ENCODE measurements at regions not wholly inside any gene's neighbourhood (a gene's known extent, or its start where the extent isn't known, plus 50 kb on each side); places are given as distances from the start of the nearest gene placed in this dataset.
A peak's percentile ranks its signal among the peaks of the same experiment; 100 is the strongest.

DNA sequence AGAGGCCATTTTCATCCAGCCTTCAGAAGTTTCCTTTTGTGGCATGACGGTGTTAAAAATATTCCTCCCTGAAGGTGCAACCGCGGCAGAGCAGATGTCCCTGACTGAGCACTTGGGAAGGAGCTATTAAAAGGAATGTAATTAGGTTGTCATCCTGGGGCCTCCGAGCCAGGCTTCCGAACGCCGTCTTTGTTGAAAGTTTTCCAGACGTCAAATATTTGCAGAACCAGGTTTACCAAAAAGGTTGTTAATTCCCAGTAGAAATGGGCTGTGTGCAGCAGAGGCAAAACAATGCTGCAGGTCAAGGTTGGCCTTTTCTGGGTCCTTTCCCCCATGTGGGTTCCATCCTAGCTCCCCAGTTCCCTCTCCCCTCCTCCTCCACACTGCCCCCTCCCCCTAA, 88.8 kb upstream of the CALM2 start:
- DNase-seq = no peak

DNA sequence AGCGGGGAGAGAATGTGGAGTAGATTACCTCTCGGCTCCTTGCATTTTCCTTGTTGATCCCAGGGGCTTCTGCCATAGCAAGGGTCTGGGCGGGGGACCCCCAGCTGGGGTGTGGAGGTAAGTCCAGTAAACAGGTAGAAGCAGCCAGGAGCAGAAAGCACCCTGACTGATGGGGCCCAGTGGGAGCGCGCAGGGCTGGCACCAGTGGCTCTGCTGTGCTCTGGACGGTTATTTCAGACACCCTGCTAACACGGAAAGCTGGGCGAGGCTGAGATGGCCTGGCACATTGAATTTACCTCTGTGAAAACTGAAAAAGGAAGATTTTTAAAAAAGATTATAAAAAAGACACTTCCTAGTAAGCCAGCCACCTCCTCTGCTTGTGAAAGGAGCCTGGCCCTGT, 88.4 kb upstream of the CALM2 start:
- DNase-seq = no peak

DNA sequence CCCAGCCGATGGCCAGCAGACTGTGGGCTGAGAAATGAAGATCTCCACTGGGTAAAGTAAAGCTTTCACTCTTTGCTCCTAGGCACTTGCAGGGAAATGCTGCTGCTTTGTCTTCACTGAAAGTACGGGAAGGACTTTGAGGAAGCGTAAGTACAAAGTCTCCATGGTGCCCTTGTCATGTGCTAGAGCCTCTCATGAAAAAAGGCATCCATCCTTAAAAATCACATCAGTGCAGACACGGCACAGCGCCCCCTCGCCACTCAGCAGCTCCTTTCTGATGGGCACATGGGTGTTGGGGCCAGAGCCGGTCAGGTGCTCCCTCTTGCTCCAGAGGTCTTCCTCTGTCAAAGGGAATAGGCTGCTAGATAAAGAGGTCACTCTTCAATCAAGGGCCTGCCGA, 87.8 kb upstream of the CALM2 start:
- peak; percentile 16 to 58 for DNase-seq

DNA sequence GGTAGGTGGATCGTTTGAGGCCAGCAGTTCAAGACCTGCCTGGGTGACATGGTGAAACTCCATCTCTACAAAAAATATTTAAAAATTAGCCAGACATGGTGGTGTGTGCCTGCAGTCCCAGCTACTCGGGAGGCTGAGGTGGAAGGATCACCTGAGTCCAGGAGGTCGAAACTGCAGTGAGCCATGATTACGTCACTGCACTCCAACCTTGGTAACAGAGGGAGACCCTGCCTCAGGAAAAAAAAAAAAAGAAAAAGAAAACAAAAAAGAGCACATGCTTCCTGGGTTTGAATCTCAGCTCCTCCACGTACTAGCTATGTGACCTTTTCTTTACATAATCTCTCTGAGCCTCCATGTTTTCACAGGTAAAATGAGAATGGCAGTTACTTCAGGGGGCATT, 86.3 kb upstream of the CALM2 start:
- no peak for DNase-seq

DNA sequence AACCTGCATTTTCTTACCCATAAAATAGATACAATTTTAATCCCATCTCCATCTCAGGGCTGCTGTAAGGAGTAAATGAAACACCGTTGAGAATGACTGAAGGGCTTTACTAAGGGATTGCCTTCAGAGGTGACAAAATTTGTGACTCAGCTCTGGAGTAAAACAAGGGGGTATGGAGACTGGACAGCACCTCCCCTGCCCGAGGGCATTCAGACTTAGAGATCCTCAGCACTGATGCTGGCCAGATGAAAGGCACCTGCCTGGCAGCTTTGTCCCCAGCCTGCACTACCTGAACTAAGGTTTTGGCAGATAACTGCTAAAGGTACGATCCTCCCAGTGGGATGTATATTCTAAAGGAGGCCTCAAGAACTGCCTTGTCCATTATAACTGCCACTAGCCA, 84.7 kb upstream of the CALM2 start:
- DNase-seq = no peak

DNA sequence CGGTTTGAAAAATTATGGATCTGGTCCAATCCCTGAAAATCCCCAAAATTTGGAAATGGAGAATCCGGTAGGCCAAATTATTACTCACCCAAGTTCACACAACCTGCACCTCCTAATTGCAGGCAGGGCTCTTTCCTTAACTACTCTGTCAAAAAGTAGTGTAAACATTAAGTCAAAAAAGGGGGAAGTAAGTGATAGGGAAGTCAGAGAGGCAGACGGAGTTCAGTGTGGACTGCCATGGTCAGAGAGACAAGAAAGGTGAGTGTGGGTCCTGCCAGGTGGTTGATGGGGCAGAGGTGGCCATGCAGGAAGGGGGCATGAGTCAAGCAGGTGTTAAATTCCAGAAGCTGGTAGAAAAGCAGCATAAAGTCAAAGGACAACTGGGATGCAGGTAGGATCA, 83.5 kb upstream of the CALM2 start:
- no peak for DNase-seq

DNA sequence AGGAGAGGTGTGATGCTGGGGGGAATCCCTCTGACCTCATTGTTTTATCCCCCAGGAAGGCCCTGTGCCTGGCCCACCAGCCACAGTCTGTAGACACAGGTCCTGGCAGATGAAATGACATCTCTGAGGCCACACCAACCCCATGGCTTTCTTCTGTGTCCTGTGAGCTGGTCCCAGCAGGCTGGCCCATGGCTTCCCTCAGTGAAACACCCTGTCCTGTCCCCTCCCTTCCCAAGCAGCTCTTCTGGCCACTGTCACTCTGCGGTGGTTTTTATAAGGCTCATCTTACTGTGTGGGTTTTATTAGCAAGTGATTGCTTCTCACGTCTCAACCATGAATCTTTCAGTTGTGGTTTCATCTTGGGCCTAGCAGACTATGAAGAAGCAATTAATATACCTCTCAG, 81.6 kb upstream of the CALM2 start:
- no peak for DNase-seq

DNA sequence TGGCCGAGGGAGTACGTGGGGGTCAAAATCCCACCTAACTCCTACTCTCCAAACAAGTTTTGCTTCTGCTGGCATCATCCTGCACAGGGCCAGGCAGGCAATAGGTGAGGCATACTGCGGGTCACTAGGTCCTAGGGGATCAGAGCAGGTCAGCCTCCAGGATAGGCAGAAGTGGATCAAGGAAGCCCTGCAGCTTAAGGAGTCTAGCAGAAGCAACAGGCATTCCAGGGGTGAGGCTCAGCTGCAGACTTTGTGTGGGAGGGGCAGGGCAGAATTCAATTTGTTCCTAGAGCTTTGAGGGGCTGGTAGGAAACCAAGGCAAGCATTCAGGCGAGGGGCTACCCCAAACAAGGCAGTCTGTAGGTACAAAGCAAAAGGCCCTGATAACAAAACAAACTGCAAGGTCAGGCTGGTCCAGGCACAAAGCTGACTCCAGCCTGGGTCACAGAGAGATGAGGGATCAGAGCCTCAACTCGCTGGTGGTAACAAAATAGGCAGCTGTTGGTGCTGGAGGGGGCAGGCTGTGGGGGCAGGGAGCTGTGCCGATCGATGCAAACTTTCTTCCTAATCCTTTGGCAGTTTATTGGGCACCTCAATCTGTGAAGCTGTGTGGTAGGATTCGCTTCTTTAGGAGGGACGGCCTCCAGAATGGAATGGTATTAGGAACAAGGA, 80.2 kb upstream of the CALM2 start:
- no peak for DNase-seq

DNA sequence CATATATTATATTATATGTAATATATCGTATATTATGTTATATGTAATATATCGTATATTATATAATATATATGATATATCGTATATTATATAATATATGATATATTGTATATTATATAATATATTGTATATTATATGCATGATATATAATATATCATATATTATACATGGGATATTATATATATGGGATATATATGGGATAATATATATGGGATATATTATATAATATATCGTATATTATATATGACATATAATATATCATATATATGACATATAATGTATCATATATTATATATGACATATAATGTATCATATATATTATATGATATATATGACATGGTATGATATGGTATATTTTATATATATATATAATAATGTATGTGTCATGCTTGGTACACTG, 79.5 kb upstream of the CALM2 start:
- DNase-seq = no peak

DNA sequence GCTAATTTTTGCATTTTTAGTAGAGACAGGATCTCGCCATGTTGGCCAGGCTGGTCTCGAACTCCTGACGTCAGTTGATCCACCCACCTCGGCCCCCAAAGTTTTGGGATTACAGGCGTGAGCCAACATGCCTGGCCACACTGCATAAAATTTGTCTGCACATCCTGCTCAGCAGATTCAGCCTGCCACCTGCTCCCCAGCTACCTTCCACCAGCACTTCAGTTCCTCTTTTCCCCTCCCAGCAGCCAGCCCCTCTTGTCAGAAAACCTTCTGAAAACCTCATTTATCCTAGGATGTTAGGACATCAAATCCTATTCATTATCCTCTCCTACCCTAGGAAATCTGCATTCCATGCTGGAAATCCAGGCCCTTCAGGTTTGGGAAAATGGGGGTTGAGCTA, 78.2 kb upstream of the CALM2 start:
- DNase-seq = no peak

DNA sequence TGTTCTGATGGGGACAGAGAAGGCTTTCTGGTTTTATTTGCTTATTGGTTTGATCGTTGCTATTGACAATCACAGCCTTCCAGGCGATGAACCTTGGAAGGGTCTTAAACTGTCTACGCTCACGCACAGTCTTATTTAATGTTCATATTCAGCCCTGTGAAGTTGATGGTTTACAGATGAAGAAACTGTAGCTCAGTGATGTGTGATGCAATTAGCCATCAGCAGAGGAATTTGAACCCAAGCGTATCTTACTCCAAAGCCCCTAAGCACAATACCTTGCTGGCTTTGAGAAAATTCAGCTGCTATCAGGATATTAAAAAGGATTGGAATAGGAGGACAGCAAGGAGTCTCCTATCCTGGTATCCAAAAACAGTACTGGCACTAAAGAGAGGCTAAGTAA, 77.1 kb upstream of the CALM2 start:
- no peak for DNase-seq

DNA sequence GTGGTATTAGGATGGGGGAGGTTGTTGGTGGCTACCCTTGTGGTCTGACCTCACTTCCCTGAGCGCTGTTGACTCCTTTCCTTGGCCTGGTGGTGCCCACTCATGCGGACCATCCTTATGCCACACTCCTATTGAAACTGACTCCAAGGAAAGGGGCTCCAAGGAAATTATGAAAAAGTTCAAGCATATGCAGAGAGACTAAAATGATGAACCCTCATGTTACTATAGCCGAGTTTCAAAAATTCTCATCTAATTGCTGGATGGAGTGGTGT, 75.0 kb upstream of the CALM2 start:
- DNase-seq = no peak

DNA sequence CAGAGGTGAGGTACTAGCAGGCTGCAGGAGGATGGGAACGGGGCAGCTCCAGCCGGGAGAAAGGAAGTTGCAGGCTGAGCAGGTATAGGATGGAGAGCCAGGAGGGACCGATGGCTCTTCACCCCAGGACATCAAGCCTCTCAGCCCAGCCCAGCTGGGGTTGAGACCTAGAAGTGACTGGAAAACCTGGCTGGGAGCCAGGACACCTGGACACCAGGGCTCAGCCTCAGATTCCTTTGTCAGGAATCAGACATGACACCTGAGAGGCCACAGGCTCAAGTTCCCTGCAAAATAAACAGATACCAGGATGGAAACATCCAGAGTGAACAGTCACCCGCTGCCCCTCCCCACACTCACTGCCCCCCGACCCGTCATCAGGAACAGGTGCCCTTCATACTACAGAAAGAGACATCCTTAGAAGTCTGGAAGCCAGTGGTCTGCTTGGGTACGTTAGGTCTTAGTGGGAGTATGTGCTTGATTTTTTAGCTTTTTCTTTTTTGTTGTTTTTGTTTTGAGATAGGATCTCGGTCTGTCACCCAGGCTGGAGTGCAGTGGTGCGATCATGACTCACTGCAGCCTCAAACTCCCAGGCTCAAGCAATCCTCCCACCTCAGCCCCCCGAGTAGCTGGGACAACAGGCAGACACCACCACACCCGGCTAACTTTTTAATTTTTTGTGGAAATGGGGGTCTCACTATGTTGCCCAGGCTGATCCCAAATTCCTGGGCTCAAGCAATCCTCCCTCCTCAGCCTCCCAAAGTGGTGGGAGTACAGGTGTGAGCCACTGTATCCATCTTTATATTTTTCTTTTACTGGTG, 74.5 kb upstream of the CALM2 start:
- DNase-seq = no peak

DNA sequence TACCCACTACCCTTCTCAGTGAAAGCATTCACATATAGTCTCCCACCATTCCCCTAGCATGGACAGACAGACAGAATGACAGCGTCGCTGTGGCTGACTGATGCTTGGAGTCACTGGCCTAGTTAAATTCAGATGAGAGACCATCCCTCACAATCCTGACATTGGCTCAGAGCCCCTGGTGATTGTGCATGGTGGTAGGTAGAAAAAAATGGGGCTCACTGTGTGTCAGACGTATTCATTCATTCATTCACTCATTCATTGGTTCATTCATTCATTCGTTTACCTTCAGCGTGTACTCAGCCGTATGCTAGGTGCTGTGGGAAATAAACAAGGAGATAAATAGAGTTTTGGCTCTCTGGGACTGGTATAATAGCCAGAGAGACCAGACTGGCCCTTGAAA, 73.6 kb upstream of the CALM2 start:
- no peak for DNase-seq

DNA sequence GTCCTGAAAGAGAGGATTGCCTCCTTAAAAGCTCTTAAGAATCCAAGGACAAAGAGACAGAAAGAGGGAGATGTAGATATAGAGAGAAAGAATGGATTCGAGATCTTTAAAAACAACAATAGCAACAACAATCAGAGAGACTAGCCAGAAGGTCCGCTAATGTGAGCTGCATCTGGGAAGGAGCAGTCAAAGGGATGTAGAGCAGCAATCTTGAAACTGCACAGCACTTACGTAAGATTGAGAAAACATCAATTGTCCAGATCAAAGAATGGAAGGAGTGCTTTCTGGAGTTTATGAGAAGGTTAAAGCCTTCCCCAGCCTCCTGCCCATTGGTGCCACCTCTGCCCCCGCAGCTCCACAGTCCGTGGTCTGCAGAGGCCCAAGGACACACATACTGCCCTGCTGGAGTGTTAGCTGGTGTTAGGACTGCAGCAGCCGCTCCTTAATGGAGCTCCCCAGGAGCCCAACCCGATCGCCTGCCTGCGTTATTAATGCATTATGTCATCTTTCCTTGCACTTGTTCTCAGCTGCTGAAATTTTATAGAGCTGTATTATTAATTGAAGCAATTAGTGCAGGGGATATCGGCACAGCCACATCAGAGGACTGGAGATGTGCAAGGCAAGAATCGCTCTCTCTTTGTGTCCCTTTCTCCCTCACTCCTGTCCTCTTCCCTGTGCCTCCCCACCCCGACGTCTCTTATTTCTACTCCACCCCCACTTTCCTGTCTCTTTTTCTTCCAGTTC, 73.0 kb upstream of the CALM2 start:
- DNase-seq = no peak

DNA sequence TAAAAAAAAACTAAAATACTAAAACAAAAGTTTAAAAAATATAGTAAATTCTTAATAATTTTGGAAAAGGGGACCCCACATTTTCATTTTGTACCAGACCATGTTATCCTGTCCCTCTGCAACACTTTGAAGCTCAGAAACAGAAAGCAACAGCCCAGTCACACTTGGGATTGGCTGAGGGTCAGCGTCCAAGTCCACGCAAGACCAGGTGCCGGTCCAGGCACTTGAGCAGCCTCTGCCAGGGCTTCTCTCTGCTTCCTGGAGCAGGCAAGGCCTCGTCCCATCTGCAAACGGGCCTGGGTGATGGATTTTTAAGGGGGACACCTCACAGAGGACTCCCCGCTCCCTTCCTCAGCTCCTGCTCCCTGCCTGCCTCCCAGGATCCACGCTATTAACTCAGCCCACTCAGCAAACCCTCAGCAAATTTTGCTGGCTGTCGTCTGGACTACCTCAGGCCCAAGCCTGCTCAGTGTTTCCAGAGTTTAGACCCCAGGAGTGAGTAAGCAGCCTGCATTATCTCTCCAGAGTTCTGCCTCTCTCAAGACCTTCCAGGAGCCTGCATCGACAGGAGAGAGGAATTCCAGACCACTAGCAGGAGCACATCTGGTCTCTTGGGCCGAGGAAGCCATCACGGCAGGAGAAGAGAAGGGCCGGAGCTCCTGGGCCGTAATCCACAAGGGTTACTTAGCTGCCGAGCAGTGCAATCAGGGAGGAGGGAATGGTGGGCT, 67.4 kb upstream of the CALM2 start:
- no peak for DNase-seq

DNA sequence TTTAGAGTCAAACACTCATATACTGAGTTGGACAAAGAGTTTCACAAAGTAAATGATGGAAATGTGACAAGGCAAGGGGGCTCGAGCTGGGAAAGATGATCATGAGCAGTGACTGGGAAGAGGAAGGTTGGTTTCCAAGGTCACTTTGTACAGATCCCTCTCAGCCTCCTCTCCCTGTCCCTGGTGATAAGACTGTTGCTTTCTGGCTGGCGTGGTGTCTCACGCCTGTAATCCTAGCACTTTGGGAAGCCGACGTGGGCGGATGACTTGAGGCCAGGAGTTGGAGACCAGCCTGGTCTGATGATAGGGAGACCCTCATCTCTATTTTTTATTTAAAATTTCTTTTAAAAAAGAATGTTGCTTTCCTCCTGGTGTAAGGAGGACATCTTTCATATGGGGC, 65.4 kb upstream of the CALM2 start:
- no peak for DNase-seq

DNA sequence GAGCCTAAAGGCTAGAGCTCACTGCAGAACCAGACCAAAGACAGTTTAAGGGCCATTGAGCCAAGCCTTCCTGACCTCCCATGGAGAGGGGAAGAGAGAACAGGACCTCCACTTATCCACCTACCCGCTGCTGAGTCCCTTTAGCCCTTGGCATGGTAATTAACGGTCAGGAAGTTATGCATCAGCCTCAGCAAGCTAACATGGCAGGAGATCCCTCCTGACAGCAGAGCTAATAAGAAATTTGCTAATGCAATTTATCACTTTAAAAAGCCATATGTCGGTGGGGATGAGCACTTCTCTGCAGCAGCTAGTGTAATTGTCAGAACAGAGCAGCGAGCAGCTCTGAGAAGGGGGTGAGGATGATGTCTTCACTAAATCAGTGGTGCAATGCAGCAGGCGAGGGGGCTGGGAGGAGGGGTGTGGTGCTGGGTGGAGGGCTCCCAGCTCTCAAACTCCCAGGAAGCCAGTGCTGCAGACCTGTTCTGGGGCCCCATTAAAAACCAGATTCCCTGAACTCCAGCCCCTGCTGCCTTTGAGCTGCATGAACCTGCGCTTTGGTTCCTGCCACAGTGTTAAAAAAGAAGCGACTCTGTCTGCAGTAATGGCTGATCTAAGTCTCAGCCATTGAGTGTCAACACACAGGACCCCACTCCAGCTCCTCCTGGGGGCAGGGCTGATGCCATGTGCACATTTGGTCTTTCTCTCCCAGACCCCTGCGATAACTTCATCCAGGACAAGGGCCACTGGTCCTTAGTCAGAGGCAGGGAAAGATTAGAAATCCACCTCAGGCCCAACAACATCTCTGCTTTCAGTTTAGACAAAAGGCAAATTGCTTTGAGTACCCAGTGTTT, 63.0 kb upstream of the CALM2 start:
- no peak for DNase-seq

DNA sequence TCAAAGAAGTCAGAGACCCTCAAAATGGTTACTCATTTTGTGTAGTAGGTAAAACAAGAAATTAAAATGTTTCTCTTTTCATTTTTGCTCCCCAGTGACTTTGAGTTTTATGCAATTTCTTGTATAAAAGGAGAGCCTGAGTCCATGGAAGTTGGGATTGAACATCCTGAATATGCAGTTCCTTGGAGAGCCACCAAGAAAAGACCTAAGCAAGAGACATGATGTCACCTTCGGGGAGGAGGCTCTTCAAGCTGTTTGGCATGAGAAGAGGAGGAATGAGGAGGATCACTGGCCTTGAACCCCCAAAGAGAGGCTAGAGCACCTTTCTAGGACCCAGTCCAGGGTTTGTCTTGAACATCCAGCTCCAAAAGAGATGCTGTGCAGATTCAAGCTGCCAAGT, 62.3 kb upstream of the CALM2 start:
- DNase-seq = no peak

DNA sequence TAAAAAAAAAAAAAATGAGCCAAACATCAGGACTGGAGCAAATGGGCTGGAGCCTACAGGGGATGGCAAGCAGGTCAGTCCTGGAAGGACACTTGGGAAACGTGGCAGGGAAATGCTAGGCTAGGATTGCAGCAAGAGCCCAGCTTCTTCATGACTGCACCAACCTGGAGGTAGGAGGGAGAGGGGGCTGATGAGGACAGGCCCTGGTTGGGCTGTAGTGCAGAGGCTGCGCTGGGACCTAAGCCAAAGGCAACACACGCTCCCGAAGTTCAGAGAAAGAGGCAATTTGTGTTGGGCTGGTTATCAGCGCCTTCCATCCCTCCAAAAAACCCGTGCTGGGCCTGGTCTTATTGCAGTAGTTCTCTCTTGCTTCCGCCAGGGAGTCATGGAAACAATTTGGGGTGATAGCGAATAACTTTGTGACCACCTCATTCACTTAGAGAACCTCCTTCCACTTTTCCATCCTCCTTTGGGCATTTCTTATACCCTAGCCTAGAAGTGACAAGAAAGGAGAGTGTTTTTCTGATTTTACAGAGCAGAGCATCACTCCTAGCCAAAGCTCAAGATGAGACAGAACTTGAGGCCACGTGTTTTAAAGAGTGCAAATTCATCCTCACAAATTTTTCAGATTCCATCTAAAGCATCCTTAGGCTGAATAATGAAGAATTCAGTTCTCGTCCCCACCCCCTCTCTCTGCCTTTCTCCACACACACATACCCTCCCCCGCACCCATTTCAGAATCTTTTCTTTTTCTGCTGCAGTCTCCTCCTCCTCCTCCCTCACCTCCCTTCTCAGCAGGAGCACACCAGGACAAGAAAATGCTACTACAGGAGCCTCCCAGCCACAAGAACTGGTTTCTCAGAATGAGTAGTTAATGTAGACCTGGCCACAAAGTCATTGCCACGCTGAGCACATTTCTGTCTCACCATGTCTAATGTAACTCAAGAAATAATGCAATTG, 61.3 kb upstream of the CALM2 start:
- no peak for DNase-seq

DNA sequence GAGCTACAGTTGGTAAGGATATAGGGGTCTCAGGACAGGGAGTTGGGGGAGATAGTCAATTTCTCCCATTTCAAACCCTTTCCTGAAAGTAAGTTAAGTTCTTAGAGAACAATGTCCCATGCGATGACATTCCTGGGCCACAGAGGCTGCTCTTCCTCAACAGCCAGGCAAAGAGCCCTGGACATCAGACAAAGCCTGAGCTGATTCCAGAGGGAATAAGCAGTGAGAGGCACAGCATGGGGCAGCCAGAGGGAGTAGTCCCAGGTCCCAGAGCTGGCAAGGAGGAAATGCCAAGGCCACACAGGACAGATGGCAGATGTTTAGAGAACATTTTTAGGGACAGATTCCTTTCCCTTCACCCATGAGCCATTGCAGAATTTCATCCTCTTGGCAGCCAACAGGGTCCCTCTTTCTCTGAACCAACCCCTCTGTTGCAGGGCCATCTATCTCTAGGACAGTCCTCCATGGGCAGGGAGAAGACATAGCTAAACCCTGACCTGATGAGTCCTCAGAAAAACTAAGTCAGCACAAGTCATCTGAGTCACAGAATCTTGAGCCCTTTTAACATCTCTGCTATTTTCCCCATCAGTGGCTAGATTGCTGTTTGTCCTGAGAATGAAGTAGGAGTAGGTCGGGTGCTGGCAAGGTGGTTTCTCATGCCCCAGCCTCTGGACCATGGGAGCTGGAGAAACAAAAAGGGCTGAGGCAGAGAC, 60.3 kb upstream of the CALM2 start:
- no peak for DNase-seq

Measured in hippocampal formation (tissue), 2 donors.